HuH-7.5 (cell line): ENCODE measurements at regions not wholly inside any gene's neighbourhood (a gene's known extent, or its start where the extent isn't known, plus 50 kb on each side); places are given as distances from the start of the nearest gene placed in this dataset.

Experiments used
- DNase-seq: peaks from one replicate; pipeline ENCODE4 v3.0.0; 2011; ENCODE audit warnings: low spot score

- DNase-seq: no peak
These were observed 297.8 kb upstream of the AZI2 start for GRCh38 chr3:28646435-28646834.

DNA sequence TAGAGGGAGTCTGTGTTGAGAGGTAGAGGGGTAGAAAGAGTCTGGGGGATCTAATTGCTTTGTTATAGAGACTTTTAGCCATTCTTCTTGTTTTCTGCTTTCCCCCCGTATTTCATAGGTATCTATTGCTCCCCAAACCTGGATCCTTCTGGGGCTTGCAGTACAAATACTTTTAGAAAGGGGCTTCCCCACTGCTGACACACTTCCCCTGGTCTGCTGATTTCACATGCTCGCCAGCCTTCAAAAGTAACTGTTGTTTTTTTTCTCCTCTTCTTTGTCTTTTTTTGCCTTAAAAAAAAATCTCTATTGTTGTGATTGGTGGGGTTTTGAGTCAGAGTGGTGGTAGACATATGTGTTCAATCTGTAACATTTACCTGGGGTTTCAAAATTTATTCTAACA, 300.6 kb upstream of the AZI2 start:
- DNase-seq: no peak

GRCh38 chr3:28651159-28651558, 302.5 kb upstream of the AZI2 start:
- DNase-seq: no peak

GRCh38 chr3:28664123-28664522, 315.5 kb upstream of the AZI2 start:
- no peak for DNase-seq

DNA sequence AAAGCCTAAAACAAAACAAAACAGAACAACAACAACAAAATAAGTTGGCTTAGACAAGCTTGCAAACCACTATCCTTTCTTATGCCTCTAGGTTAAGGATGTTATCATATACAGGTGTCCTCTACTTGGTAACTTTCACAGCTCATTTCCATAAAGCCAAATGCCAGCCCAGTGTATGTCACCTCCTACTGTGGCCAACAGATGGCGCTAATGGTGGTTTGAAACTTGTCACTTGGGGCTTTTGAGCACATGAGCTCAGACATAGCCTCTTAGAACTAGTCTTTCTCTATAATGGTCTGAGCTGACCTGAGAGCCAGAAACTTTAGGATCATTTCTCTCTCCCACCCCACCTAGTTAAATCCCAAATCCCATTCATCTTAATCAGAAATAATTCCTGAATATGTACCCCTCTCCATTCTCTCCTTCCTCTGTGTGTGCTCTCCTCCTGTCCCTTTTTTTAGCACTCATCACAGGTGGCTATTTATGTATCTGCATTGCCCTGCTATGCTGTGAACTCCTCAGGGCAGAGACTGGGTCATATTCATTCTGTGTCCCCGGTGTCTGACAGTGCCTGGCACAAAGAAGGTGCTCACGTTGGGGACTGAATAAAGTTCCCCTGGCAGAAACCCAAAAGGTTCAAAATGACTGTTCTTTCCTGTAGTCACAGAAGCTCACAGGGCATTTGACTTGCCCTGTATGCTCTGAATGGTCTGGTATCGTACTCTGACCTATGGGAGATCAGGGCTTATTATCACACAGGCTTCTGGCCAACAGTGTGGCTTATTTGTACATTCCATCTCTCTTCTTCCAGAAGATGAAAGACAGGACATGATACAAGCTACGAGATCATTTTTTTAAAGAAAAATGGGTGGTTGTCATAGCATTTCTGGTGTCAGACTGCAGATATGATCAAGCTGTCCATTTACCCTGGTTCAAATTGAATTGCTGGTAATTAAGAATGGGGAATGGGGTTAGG, 319.3 kb upstream of the AZI2 start:
- DNase-seq: peak; percentile 33

- DNase-seq: no peak
These were observed 321.2 kb upstream of the AZI2 start for GRCh38 chr3:28669870-28670269.

GRCh38 chr3:28672406-28672805, 323.8 kb upstream of the AZI2 start:
- no peak for DNase-seq

DNA sequence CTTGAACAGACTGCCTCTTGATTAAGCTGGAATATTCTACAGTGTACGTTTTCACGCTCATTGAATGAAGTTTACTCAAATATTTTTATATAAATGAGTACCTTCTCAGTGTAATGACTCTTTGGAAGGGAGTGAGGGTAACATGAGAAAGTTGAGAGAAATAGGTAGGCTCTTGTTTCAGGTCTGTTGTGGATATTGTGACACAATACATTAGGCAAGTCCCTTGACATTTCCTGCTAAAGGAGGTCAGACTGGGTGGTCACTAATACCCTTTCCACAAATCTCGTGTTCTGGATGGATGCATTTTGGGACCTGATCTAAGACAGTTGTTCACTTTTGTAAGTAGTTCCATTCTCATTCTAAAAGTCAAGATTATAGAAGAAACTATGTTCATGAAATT, 324.8 kb upstream of the AZI2 start:
- no peak for DNase-seq

DNA sequence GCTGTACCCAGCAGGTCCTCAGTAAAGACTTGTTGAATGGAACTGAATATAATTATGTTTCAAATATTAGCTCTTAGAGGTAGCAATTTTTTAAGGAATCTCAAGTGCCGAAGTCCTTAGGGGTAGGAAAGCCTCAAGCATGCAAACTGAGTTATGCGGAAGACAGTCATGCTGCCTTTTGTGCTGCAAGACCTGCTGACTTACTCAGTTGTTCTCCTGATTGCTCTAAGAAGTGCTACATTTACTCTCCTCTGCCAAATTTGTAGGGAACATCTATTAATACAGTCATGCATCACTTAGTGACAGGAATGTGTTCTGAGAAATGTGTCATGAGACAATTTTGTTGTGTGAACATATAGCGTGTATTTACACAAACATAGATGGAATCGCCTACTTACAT, 325.6 kb upstream of the AZI2 start:
- no peak for DNase-seq

DNA sequence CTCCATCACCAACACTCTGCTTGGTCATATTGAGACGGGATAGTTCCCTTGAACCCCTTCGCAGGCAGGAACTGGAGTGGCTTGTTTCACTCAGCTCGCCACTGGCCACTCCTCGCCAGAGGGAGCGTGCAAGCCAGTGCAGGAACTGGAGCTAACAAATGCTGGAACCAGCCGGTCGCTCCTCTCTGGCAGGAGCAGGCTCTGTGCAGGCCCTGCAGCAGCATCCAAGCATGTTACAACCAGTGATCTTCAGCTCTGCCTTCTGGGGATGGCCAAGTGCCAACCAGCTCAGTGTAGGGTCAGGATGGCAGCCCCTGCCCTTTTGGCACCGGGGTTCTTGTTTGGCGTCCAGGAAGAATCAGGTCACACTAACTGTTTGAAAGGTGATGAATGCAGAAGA, 329.0 kb upstream of the AZI2 start:
- DNase-seq: no peak

- no peak for DNase-seq
These were observed 329.5 kb upstream of the AZI2 start for GRCh38 chr3:28678086-28678485.

DNA sequence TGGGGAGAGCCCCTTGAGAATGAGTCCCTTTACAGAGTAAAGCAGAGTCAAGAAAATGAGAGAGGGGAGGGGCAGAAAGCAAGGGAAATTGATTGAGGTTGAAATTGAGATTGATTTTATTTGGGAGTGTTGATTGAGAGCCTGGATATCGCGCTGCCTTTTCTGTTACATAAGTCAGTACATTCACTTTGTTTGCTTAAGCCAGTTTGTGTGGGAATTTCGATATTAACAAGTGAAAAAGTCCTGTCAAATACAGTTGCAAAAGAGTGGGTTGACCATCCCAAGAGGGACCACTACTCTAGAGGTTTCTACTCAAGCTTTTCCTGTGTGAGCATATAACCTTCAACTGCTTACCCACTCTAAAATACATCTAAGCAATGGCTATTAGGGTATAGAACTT, 331.4 kb upstream of the AZI2 start:
- no peak for DNase-seq

GRCh38 chr3:28682121-28682520, 333.5 kb upstream of the AZI2 start:
- no peak for DNase-seq

- DNase-seq: no peak
These were observed 341.6 kb upstream of the AZI2 start for GRCh38 chr3:28690176-28690575.

GRCh38 chr3:28698706-28699105, 350.1 kb upstream of the AZI2 start:
- no peak for DNase-seq

DNA sequence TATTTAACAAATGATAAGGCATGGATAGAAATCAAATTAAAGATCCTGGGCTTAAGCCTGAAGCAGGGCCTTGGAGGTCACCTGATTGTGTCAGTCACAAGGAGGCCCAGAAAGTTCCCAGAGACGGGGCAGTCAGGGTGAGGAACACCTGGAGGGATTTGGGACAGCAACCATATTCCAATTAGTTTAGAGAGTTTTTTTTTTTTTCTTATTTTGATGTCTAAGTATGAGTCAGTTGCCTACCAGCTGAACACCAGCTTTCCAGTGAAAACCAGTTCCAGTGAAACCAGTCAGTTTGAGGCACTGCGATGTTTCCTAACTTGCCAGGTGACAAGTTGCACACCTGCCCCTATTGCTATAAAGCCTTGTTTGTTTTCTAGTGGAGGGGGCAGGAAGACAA, 350.7 kb upstream of the AZI2 start:
- DNase-seq: no peak

DNA sequence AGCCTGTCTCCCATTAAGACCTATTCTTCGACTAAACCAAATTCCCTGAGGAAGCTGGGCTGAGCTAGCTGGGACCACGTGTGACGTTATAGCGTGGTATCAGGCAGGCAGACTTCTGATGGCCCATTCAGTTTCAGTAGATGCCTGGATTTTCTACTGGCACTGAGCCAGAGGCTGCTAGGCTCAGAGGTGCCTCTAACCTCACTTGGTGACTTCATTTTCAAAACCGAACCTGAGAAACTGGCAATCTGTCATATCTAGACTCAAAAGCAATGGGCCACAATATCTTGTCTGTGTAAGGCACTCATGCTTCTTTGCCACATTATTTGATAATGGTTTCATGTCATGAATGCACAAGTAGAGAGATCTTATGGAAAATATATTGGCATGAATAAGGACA, 352.1 kb upstream of the AZI2 start:
- no peak for DNase-seq

GRCh38 chr3:28703843-28704242, 355.2 kb upstream of the AZI2 start:
- DNase-seq: no peak

DNA sequence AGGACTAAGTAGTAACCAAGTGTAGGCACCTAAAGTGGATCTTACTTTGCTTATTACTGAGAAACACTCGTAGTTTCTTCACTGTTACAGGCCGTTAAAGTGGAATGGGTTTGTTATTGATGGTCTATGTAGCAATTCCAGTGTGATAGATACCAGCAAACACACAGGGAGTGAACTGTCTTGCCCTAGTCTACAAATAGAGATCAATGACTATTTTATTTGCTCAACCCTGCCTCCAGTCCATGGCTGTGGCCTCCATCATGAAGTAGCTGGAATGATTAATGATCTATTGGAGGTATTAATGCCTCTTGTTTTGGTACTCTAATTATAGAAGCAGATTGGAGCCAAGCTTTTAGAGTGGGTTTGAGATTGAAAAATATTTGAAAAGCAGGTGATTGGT, 362.7 kb upstream of the AZI2 start:
- no peak for DNase-seq

DNA sequence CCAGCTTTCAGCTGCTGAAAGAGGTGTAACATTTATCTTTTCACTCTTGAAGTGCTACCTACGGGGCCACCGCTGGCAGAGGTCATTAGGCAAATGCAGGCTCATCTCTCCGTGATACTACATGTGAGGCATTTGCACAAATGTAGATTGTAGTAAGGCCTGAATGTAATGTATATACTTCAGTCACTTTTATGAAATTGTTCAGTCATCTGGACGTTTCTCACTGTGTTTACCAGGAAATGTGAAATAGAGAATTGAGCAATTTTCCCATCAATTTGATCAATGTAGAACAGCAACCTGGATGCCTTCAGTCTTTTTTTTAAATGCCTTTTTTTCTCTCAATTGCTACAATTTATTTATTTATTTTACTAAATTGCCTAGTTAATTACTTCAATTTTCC, 368.3 kb upstream of the AZI2 start:
- no peak for DNase-seq

DNA sequence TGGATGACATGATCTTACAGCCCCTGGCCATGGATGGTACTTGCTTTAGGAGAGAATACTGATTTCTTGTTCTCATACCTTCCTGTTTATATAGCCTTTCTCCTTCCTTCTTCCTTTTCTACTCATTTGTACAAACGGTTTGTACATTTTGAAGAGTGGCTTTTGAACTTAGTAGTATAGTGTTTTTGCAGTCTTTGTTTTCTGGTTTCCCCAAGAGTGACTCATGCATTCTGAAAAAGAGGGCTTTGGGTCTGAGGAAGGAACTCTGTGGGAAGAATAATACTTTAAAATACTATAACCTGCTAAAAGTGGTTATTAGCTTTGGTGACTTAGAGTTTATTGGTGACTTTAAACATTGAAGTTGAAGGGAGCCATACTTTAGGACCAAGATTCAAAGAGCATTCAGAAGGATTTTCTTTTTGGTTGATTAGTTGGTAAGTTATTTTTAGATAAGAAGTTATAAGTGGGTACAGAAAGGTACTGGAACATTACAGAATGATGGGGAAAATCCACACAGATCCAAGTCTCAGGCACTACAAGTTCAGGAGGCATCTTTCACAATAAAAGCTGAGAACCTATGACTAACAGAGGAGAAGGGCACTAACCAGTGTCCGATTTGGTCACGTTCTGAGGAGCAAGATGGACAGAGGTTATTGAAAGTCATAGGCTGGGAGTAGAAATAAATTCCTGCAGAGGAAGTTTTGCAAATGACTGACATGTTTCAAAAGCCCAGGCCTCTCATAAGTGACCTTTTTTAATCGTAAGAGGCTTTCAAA, 369.6 kb upstream of the AZI2 start:
- DNase-seq: no peak

DNA sequence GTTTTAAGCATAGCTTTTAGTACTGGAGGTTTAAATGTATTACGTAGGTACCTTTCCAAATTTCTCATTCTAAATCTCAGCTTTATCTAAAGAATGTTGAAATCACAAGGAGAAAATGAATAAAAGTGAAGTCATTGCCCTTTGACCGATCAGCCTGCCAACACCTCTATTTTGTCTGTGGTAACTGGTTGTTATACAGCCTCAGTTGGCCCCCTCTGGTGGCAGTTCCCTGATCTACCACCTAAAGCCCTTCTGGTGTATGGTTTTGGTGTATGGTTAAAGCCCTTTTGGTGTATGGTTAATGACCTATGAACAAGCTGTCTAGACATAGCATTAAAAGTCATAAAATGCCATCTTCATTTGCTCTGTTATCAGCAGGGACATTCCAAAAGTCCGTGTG, 378.2 kb upstream of the AZI2 start:
- DNase-seq: peak; percentile 28

GRCh38 chr3:28727307-28727706, 378.7 kb upstream of the AZI2 start:
- DNase-seq: no peak
